ENCODE measurements at regions not wholly inside any gene's neighbourhood (a gene's known extent, or its start where the extent isn't known, plus 50 kb on each side); places are given as distances from the start of the nearest gene placed in this dataset.
A peak's percentile ranks its signal among the peaks of the same experiment; 100 is the strongest.

DNA sequence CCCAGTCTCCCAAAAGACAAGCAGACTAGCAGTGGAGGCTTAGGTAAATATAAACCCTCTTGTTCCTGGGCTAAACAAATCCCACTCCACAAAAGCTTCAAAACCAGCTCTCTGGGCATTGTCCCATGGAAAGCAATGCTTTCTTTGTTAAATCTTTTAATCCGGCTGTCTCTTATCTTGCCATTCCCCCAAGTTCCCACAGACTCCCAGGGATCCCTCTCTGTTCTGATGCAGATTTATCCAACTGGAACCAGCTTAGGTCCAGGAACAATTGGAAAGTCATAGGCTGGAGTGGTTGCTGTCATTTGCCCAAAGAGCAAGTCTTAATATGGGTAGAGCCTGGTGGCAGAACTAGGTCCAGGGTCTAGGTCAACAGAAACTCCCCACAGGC, 110.1 kb upstream of the ATP1A1 start:
- DNase-seq (ENCODE audit: low spot score), result no peak

DNA sequence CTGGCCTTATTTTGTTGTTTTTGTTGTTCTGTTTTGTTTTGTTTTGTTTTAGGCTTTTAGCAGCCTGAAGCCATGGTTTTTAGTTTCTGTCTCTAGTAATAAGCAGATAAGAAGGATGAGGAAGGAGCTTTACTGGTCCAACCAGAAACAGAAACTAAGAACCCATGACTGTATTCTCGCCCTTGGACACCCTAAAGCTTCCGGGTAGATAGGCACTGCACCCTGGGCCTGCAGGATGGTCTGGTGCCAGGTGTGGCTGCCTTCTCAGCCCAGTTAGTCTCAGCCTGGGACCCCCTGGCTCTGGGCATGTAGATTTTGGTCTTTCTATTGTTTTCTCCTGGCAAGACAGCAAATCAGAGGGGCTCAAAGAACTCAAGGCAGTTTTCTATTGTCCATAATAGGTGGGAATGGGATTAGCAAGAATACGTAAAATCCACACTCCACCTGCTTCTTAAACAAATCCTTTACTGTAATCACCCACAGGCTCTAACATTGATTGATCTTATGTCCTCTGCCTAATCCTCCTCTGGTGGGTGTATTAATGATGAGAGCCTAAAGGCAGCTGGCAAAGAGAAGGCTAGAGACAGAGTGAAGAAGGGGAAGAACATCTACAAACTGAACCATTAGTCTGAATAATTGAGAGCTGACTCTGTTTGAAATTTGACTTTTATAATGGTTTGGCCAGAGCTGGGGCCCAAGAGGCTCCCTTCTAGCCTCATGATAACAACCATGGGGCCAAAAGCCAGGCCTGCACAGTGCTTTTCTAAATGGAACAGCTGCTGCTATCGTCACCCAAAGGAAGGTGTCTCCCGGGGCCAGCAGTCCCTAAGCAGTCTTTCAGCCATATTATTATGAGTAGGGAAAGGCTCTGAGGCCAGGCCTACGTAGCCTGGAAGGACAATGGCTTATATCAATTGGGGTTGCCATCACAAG, 106.8 kb upstream of the ATP1A1 start:
- DNase-seq (ENCODE audit: low spot score), result no peak

DNA sequence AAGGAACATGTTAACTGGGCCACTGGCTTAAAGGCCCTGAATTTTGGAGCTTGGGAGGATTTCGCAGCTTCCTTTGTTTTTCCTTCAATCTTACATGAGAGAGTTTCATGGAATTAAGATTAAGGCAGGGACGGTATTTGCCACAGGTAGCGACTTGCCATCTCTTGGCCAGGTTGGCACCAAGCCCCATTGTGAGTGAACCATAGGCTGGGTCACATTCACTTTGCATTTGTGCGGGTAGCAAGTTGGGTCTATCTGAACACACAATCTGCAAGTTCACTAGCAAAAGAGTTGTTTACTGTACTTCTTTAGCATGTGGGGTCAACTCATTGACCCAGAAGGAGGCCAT, 106.2 kb upstream of the ATP1A1 start:
- DNase-seq (ENCODE audit: low spot score), result no peak

DNA sequence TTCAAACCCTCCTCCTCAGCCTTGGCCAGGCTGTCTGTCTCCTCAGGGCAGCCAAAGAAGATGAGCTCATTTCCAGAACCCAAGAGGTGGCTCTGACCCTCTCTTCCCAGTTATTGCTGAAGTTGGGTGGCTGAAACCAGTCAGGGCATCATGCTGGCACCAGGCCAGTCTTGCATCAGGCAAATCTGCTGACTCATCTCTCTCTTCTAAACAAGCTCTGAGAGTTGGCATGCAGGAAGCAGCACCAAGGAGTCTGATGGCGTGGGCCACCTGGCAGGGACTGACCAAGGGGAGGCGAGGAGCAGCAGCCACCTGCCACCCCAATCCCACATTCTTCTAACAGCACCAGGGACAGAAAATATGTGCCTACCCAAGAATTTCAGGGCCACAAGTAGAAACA, 104.8 kb upstream of the ATP1A1 start:
- DNase-seq (ENCODE audit: low spot score), result peak; percentile 10

DNA sequence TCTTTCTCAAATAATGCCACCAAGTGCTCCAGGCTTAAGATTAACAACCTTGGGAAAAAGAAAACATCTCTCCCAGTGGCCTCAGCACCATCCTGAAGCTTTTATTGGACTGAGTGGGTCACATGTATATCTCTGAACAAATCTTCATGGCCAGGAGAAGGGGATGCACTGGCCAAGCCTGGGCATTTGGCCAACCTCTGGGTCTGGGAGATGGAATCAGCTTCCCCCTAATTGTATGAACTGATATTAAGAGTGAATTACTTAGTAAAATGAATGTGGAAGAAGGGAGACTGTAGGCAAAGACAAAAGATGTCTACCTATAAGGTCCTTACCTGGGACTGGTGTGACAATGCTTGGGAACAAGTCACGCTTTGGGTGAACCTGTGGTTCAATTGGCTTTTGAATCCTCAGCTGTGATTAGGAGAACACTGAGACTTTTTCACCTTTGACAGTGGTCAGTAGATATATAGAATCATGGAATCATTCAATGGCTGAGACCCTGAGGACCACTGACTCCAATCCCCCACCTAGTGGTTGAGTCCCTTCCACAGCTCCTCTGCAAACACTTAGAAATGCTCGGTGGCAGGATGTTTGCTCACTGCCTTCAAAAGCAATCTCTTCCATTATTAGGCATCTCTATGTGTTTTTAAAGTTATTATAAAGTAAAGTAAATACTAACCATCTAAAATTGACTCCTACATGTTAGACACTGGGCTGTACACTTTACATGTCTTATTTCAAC, 102.6 kb upstream of the ATP1A1 start:
- no peak for DNase-seq (ENCODE audit: low spot score)

DNA sequence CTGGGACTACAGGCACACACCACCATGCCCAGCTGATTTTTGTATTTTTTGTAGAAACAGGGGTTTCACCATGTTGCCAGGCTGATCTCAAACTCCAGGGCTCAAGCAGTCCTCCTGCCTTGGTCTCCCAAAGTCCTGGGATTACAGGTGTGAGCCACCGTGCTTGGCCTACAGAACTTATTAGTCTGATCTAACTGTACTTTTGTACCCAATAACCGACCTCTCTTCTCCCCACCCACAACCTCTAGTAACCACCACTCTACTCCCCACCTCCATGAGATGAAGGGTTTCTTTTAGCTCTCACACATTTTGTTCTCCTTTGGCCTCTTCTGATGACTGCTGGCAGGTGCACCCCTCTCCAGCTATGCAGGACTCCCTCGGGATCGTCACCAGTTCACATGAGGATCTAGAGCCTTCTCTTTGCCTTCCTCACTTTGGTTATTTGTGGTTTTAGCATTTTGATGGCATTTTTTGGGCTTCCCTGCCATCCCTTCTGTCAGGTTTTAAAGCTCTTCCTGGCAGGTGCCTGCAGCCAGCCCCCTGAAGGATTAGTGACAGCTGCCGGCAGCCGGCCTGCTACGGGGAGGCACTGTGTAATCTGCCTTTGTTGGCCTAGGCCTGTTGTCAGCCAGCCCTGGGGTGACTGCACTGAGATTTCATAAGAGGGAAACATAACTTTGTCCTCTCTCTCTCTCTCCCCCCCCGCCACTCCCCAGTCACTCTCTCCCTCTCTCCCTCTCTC, 99.8 kb upstream of the ATP1A1 start:
- no peak for DNase-seq (ENCODE audit: low spot score)

DNA sequence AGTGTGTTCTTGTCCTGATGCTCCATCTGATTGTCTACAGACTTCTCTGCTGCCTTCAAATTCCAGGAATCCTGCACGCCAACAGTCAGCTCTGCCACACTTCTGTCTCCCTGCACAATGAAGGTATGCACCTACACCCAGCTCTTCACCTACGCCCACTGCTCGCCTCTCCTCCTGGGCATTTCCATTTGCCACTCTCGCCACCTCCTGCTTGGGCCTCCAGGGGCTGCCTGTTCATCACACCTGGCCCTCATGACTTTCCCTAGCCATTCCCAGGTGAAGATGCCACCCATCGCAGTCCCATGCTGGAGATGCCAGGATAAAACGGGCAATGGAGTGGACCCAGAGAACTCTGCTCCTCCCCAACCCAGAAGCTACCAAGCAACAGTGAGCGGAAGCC, 96.5 kb upstream of the ATP1A1 start:
- DNase-seq (ENCODE audit: low spot score), result no peak

DNA sequence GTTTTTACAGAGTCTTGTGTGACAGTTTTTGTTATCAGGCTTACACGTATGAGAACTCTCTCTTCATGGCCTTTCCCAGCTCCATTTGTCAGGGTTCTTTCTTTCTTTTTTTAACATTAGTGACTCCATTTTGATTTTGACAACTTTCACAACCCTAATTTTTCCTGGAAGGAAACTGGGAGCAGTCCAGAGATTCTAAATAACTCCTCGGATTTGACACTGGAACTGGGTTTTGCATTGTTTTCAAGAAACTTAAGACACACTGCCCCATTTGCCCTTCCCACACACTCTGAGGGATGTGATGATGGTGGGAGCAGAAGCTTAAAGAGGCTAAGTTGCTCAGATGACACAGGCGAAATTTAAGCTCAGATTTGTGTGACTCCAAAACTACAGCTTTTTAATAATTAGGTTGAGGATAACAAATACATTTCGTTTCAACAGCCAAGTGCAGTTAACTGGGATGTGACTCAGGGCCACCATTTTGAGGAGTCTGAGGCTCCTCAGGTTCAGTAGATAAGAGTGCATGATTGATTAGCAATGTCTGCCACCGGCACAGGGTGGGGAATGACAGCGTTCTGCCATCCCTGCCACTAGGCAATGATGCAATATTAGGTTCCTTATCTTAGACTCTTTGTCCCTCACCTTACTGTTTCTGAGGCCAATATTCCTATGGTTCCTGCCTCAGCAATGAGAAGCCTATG, 95.1 kb upstream of the ATP1A1 start:
- no peak for DNase-seq (ENCODE audit: low spot score)

DNA sequence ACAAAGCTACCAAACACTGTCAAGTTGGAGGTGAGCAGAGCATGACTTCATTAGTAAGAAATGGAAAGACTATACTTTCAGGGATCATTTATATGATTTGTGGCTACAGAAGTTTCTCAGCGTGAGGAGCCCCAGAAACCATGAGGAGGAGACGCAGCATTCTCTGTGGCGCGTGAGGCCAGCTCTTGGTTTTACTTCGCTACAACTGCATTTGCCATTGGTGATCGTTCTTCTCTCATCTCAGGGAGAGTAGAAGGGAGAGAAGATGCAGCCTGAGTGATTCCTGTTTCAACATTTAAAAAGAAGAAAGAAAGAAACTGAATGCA, 94.5 kb upstream of the ATP1A1 start:
- DNase-seq (ENCODE audit: low spot score), result no peak

DNA sequence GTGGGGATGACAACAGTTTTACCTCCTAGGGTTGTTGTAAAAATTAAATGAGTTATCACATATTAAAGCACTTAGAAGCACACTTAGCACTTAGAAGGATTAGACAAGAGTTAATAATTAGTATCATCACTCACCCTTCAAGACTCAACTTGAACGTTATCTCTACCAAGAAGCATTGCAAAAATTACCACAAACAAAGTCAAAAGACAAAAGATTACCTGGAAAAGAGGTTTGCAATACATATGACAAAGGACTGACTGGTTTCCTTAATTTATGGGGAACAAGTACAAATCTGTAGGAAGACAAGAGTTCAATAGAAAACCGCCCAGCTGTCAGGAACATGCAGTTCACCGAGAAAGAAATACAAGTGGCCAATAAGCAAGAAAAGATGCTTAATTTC, 93.3 kb upstream of the ATP1A1 start:
- DNase-seq (ENCODE audit: low spot score), result no peak

DNA sequence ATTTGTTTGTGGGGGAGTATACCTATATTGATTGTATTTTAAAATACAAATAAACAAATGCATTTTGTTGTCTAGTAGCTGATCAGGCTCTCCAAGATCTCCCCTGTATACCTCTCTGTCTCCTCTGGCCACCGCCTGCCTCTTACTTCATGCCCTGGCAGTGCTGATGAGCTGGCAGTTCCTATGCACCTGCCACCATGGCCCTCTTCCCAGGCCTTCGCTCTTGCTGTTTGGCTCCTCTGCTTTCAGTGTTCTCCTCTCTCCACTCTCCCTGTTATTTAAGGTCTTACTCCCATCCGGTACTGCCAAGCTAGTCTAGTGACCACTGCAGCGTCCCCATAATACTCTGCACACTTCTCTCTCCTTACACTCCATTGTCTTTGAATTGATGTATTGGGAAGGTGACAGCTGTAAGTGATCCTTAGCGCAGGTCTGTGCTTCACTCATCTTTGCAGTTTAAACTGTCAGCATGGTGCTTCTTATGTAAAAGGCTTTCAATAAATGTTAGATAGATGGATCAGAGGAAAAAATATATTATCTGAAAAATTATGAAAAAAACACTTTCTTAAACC, 88.1 kb upstream of the ATP1A1 start:
- no peak for DNase-seq (ENCODE audit: low spot score)

DNA sequence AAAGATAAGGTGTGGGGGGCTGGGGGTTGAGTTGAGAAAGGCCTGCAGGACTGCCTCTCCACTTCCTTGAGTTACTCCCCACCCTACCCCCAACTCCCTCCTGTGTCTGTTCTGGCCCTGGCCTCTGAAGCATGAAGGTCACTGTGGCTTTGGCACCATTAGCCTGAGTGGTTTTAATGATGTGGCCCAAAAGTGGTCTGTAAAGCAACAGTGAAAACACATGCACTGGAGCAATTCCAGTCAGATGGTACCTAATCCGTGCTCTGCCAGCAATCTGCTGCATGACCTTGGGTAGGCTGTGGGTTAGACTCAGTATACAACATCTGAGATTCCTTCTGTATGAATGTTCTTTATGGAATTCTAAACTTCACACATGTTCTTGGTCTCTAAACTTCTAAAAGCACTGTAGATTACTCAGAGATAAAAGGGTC, 86.5 kb upstream of the ATP1A1 start:
- no peak for DNase-seq (ENCODE audit: low spot score)

DNA sequence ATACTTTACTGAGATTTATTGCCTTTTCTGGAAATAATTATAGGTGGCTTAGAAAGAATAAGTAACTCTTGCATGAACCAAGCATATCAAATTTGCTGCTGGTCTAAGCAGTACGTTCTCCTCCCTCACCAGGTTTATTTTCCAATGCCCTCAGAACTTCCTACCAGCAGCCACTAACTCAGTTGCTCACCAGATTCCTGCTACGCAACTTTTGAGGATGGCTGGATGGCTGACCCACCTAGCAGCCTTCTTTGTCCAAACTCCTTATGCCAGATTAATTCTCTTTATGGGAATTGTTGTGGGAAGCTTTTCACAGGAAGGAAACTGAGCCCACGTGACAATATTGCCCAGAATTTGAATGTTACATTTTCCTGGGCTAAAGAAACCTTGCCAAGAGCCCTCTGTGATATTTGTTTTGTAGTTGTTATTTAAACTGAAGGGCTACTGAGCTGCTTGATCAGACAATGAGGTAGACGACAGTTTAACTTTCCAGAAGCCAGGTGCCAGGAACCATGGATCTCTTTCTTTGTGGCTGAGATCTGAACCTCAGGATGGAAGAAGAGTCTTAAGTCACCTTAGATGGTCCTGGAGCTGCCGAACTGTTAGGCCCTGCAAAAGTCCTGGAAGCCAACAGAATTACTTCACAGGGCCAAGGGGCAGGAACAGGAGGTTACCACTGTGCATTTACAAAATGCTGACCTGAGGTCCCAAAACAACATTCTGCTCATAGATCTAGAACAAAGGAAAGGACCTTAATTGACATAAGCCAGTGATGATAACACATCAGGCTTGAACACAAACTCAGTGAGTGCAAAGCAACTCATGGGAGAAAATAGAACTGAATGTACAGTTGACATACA, 85.5 kb upstream of the ATP1A1 start:
- DNase-seq (ENCODE audit: low spot score), result no peak

DNA sequence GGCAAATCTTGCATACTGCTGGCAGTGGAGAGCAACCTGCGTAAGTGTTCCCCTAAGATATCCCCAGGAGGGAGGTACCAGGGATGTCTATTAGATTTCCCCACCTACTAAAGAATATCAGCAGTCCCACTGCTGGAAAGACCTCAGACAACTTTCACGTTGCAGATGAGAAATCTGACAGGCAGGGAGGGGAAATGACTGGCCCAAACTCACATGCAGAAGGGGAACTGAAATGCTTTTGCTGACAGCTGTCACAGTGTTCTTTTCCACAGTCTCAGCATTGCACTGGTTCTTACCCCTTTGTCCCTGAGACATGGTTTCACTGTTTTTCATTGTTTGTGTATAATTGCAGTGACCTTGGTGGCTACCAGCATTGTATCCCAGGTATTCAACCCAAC, 84.8 kb upstream of the ATP1A1 start:
- no peak for DNase-seq (ENCODE audit: low spot score)

DNA sequence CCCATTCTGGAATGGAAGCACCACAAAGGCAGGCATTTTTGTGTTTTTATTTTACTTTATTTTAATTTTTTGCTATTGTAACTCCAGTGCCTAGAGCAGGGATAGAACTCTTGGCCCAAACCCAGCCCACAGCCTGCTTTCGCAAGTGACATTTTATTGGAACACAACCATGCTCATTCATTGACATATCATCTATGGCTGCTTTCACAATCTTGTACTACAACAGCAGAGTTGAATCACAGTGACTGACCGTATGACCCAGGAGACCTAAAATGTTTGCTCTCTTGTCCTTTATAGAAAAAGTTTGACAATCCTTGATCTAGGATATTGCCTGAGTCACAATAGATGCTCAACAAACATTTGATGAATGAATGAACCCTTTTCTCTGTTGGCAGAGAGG, 83.9 kb upstream of the ATP1A1 start:
- no peak for DNase-seq (ENCODE audit: low spot score)

DNA sequence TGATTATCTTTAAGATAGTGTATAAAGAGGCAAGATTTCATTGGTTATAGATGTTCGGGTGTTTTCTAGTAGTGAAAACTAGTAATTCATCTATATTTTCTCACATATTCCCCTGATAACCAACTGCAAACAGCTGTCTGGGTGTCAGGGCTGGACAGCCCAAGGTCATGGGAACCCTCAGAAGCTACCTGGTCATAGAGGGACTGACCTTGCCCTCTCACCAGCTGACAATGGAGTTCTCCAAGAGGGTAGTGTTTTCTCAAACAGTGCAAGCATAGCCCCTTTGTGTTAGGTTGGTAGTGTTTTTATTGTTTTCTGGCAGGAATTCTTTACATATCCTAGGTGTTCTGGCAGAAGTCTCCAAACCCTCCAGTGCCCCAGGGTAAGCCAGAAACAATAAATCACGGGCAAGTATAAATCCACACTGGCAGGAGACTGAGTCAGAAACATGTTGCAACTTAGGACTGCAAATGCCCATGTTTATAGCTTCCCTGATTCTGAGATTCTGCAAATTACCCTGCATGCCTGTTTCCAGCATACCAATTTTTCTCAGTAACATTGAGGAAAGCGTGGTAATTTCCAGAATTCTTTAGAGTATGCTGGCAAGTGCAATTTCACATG, 82.8 kb upstream of the ATP1A1 start:
- DNase-seq (ENCODE audit: low spot score), result no peak

DNA sequence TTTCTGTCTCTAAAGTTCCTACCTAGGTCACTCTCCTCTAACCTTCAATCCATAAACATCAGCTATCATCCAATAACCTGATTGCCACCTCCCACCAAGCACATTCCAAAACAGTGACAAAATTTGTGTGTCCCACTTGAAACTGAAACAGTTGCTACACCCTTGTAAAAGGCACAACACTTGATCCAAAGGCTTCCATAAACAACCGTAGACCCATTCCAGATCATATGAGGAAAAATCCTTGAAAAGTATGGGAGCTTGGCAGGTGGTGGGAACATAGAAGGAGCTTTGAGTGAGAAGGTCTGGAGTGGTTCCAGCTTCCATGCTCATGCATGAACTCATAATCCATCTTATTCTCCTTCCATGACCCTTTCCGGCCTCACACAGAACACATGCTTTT, 82.0 kb upstream of the ATP1A1 start:
- DNase-seq (ENCODE audit: low spot score), result no peak

DNA sequence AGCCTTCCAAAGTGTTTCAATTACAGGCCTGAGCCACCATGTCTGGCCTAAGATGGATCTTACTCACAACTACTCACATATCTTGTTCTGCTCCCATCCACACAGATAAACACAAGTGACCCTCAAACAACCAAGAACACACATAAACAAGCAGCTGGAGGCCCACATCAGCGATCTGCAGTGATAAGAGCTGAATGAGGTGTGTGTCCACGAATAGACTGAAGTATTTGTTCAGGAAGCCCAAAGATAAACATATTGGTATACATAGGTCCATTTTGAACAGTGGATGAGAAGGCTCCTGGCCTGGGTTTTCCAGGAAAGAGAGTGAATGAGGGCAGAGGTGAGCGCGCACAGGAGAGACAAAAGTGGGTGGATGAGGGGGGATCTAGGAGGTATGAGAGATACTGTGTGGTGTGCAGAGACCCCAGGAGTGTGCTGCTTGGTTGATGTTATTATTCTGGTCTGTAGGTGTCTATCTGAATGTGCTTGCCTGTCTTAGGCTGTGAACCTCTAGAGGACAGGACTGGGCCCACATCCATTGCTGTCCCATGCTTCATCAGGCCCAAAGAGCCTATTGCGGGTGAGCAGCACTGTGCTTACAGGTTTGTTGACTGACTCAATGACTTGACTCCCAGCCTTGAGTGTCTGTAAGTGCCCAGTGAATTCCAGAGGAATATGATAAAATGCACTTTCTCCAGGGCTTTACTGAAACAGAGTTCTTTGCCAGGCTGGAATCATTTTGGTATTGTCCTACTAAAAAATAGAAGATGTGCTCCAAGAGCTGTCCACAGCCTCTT, 79.9 kb upstream of the ATP1A1 start:
- no peak for DNase-seq (ENCODE audit: low spot score)

DNA sequence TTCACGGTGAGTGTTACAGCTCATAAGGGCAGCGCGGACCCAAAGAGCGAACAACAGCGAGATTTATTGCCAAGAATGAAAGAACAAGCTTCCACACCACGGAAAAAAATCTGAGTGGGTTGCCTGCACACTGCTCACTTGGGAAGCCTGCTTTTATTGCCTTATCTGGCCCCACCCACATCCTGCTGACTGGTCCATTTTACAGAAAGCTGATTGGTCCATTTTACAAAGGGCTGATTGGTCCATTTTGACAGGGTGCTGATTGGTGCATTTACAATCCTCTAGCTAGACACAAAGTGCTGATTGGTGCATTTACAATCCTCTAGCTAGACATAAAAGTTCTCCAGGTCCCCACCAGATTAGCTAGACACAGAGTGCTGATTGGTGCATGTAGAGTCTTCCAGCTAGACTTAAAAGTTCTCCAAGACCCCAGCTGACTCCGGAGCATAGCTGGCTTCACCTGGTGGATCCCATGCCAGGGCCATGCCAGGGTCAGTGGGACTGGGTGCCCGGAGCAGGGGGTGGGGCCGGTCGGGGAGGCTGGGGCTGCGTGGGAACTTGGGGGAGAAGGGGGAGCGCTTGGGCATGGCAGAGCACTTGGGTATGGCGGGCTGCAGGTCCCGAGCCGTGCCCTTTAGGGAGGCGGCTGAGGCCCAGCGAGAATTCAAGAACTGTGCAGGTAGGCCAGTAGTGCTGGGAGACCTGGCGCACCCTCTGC, 75.4 kb upstream of the ATP1A1 start:
- no peak for DNase-seq (ENCODE audit: low spot score)
